Spleen (tissue), 11 donors: ENCODE measurements at regions not wholly inside any gene's neighbourhood (a gene's known extent, or its start where the extent isn't known, plus 50 kb on each side); places are given as distances from the start of the nearest gene placed in this dataset.

Experiments
- DNase-seq: peaks from one replicate; pipeline ENCODE4 v3.0.0-alpha.2; 2020
- H3K27ac ChIP-seq, 8 donors: fragments of 200-600 bp; sonication (generic) in 7 of 8; 1 replicate in 4 of 8; 2 replicates in 4 of 8; pipeline versions ENCODE4 v1.5.0 to v1.8.0; 2016 to 2021; ENCODE audit warnings: inconsistent platforms in 4 of 8, mild to moderate bottlenecking in 4 of 8, moderate library complexity in 1 of 8
- H3K27me3 ChIP-seq, 7 donors: fragments of 200-600 bp; sonication (generic) in 6 of 7; replicated peaks in 1 of 7; 1 replicate in 4 of 7; 2 replicates in 3 of 7; pipeline versions ENCODE4 v1.5.0 to v1.8.0; 2016 to 2021; ENCODE audit warnings: inconsistent platforms in 3 of 7, mild to moderate bottlenecking in 1 of 7
- H3K36me3 ChIP-seq, 6 donors: fragments of 200-600 bp; sonication (generic) in 5 of 6; 1 replicate in 4 of 6; 2 replicates in 2 of 6; pipeline versions ENCODE4 v1.5.0 to v1.8.0; 2016 to 2021; ENCODE audit warnings: inconsistent platforms in 2 of 6
- H3K4me1 ChIP-seq, 6 donors: fragments of 200-600 bp; sonication (generic) in 5 of 6; 1 replicate in 3 of 6; 2 replicates in 3 of 6; pipeline versions ENCODE4 v1.5.0 to v1.8.0; 2016 to 2021; ENCODE audit warnings: inconsistent platforms in 3 of 6
- H3K4me3 ChIP-seq, 8 donors: fragments of 200-600 bp; sonication (generic) in 7 of 8; 1 replicate in 4 of 8; 2 replicates in 4 of 8; pipeline versions ENCODE4 v1.5.0 to v1.8.0; 2016 to 2021; ENCODE audit warnings: inconsistent platforms in 4 of 8, mild to moderate bottlenecking in 4 of 8, moderate library complexity in 2 of 8
- H3K9me3 ChIP-seq, 8 donors: fragments of 200-600 bp; sonication (generic) in 7 of 8; 1 replicate in 4 of 8; 2 replicates in 4 of 8; pipeline versions ENCODE4 v1.5.0 to v1.8.0; 2016 to 2021; ENCODE audit warnings: inconsistent platforms in 4 of 8
- CTCF ChIP-seq, 11 experiments: fragments of 200-600 bp in 7 of 11; fragments of 450-650 bp in 4 of 11; sonication (generic) in 4 of 11; IDR thresholded peaks in 8 of 11; conservative IDR thresholded peaks in 3 of 11; 1 replicate in 7 of 11; 2 replicates in 4 of 11; pipeline versions ENCODE4 v1.4.0 to v1.8.0; 2016 to 2021; ENCODE audit warnings: antibody characterized with exemption in 11 of 11, inconsistent platforms in 4 of 11, mild to moderate bottlenecking in 1 of 11
- POLR2A ChIP-seq, 3 donors: fragments of 450-650 bp; IDR thresholded peaks; one replicate each; pipeline ENCODE4 v1.5.1; 2017; ENCODE audit warnings: antibody characterized with exemption in 3 of 3, mild to moderate bottlenecking in 1 of 3
- POLR2AphosphoS5 ChIP-seq, 3 donors: sonication (generic); formaldehyde crosslinking; IDR thresholded peaks; one replicate each; pipeline ENCODE4 v1.5.1; 2017; ENCODE audit warnings: antibody characterized with exemption in 3 of 3
- WGBS, 5 donors: extraction: QIAGEN DNeasy Blood & Tissue Kit in 3 of 5; methylation state at CpG; one replicate each; pipeline versions ENCODE4 v1.1.5 to v1.1.7; 2013 to 2018; 5-methylcytosine and 5-hydroxymethylcytosine counted together
- intact Hi-C: fragments of 100-400 bp; cut with DNase I; formaldehyde crosslinking; loops from one replicate; pipeline ENCODE4 v1.15.0; 2023; ENCODE audit warnings: low total_unique reads
- donor health status: healthy with polysubstance abuse.
- donor health status: DM: no; HTN: no; CAD: no; lungs with moderate emphysema.
- donor health status: DM: no; HTN: no; CAD: no.
- donor health status: Bipolar disorder and iron deficiency.
- donor health status: healthy.
- donor health status: DM: no; HTN: no; CAD: no.
- donor health status: DM: yes; HTN: yes; CAD: no.

- Histone ChIP-seq H3K36me3 (no peaks in the 10 kb centered on the region), H3K27ac (no peak overlapping the region), H3K27me3 (no peaks in the 10 kb centered on the region), H3K9me3 (no peaks in the 10 kb centered on the region), H3K4me3 (no peak overlapping the region), H3K4me1 (no peaks in the 10 kb centered on the region)
- intact Hi-C loops = no loop called here
- 87 to 95% (median 94%) methylated on average over 4 of the region's 4 CpGs for WGBS, 5 donors
- TF ChIP-seq POLR2A (IDR thresholded peaks at IDR 0.05) (no peak), POLR2AphosphoS5 (IDR thresholded peaks at IDR 0.05) (no peak), CTCF (IDR thresholded peaks at IDR 0.05 in 8 of 11, conservative IDR thresholded peaks at IDR 0.05 in 3 of 11) (no peak)
- no peak for DNase-seq
Observed at GRCh38 chr11:92881940-92882450, 87.5 kb upstream of the MTNR1B start.

- WGBS, 5 donors = 92 to 97% (median 96%) methylated on average over 48 to 54 of the region's 54 CpGs
- Histone ChIP-seq H3K27me3 (no peaks in the 10 kb centered on the region), H3K9me3 (no peaks in the 10 kb centered on the region), H3K27ac (no peak overlapping the region), H3K36me3 (no peaks in the 10 kb centered on the region), H3K4me3 (no peak overlapping the region), H3K4me1 (no peaks in the 10 kb centered on the region)
- intact Hi-C loops = no loop called here
- TF ChIP-seq POLR2A (IDR thresholded peaks at IDR 0.05) (no peak), CTCF (IDR thresholded peaks at IDR 0.05 in 8 of 11, conservative IDR thresholded peaks at IDR 0.05 in 3 of 11) (no peak), POLR2AphosphoS5 (IDR thresholded peaks at IDR 0.05) (no peak)
- DNase-seq = peak; percentile 70
Observed at GRCh38 chr11:92882828-92883611, 86.4 kb upstream of the MTNR1B start.

- intact Hi-C loops = no loop called here
- TF ChIP-seq POLR2AphosphoS5 (IDR thresholded peaks at IDR 0.05) (no peak), POLR2A (IDR thresholded peaks at IDR 0.05) (no peak), CTCF (IDR thresholded peaks at IDR 0.05 in 8 of 11, conservative IDR thresholded peaks at IDR 0.05 in 3 of 11) (no peak)
Observed at GRCh38 chr11:92885600-92885999, 83.9 kb upstream of the MTNR1B start.

GRCh38 chr11:92886243-92886905, 83.1 kb upstream of the MTNR1B start:
- Histone ChIP-seq H3K4me1 (no peaks in the 10 kb centered on the region), H3K4me3 (no peak overlapping the region), H3K9me3 (no peaks in the 10 kb centered on the region), H3K27ac (no peak overlapping the region), H3K36me3 (no peaks in the 10 kb centered on the region), H3K27me3 (no peaks in the 10 kb centered on the region)
- no peak for DNase-seq
- whole genome bisulfite sequencing, 5 donors = 12 to 42% (median 21%) methylated on average over 4 of the region's 4 CpGs
- intact Hi-C loops = no loop called here
- TF ChIP-seq POLR2AphosphoS5 (IDR thresholded peaks at IDR 0.05) (no peak), CTCF (IDR thresholded peaks at IDR 0.05 in 8 of 11, conservative IDR thresholded peaks at IDR 0.05 in 3 of 11) (peak in 8 of 11 experiments; percentile 33 to 53 (median 48)), POLR2A (IDR thresholded peaks at IDR 0.05) (no peak)

More at GRCh38 chr11:92885600-92885999, 83.9 kb upstream of the MTNR1B start:
- Histone ChIP-seq H3K4me1 (no peaks in the 10 kb centered on the region), H3K9me3 (no peaks in the 10 kb centered on the region), H3K27me3 (no peaks in the 10 kb centered on the region), H3K27ac (no peak overlapping the region), H3K4me3 (no peak overlapping the region), H3K36me3 (no peaks in the 10 kb centered on the region)
- 52 to 60% (median 54%) methylated on average over 4 of the region's 4 CpGs for WGBS, 5 donors
- DNase-seq = no peak
